Panc1 (cell line): ENCODE measurements at regions not wholly inside any gene's neighbourhood (a gene's known extent, or its start where the extent isn't known, plus 50 kb on each side); places are given as distances from the start of the nearest gene placed in this dataset.

Source experiments
- ATAC-seq: fragments of 200-7000 bp; cut with Tn5 transposase; 2 replicates; pipeline ENCODE4 v1.9.1; 2020; ENCODE audit warnings: mild to moderate bottlenecking, moderate library complexity
- BruUV-seq: library from RNA; stranded (reverse); fragments of 400-500 nt; replicated peaks from 2 replicates; lab custom pipeline; 2021; lab: Mats Ljungman, UMichigan
- CTCF ChIA-PET: fragments of 300-600 bp; sonication (Branson Sonifier 250); formaldehyde crosslinking; loops from one replicate; lab custom pipeline; 2022; ENCODE audit warnings: antibody characterized with exemption; lab: Charles Lee
- POLR2A ChIA-PET: fragments of 300-600 bp; sonication (Branson Sonifier 250); formaldehyde crosslinking; loops from one replicate; lab custom pipeline; 2022; ENCODE audit warnings: antibody characterized with exemption; lab: Charles Lee
- DNase-seq: peaks from one replicate; pipeline ENCODE4 v3.0.0-alpha.2; 2010; ENCODE audit warnings: low read depth, low spot score
- H3K27ac ChIP-seq: 2 replicates; pipeline ENCODE4 v1.5.1; 2011; ENCODE audit warnings: mild to moderate bottlenecking, low read length, inconsistent platforms
- H3K27me3 ChIP-seq: fragments of 200-500 bp; sonication (Bioruptor generic); 2 replicates; pipeline ENCODE4 v1.6.0; 2014; ENCODE audit warnings: low read length, inconsistent platforms; ENCODE audit not compliant: control insufficient read depth, insufficient read depth
- H3K36me3 ChIP-seq: fragments of 200-500 bp; sonication (Bioruptor generic); 2 replicates; pipeline ENCODE4 v1.5.1; 2014; ENCODE audit warnings: inconsistent platforms, mild to moderate bottlenecking, low read length, moderate library complexity; ENCODE audit not compliant: control insufficient read depth, insufficient read depth
- H3K4me1 ChIP-seq: 2 replicates; pipeline ENCODE4 v1.5.1; 2011; ENCODE audit warnings: inconsistent platforms, mild to moderate bottlenecking, low read length, moderate library complexity; ENCODE audit not compliant: control insufficient read depth, insufficient read depth
- H3K4me3 ChIP-seq, 2 experiments: 2 replicates each; pipeline ENCODE4 v1.5.1; 2011 to 2012; ENCODE audit warnings: low read depth in 2 of 2, low read length in 2 of 2, mild to moderate bottlenecking in 2 of 2, inconsistent platforms in 1 of 2, moderate library complexity in 1 of 2
- H3K9me3 ChIP-seq: fragments of 200-500 bp; sonication (Bioruptor generic); 2 replicates; pipeline ENCODE4 v1.5.1; 2014; ENCODE audit warnings: low read depth, mild to moderate bottlenecking, inconsistent platforms, low read length, moderate library complexity; ENCODE audit not compliant: control insufficient read depth, insufficient read depth
- POLR2AphosphoS5 ChIP-seq: IDR thresholded peaks from 2 replicates; pipeline ENCODE4 v1.6.1; 2012; ENCODE audit warnings: mild to moderate bottlenecking, low read depth, low read length, moderate library complexity
- SIN3A ChIP-seq: IDR thresholded peaks from 2 replicates; pipeline ENCODE4 v1.6.1; 2012; ENCODE audit warnings: low read depth, mild to moderate bottlenecking, low read length, moderate library complexity, borderline replicate concordance; ENCODE audit not compliant: insufficient read depth
- TCF7L2 ChIP-seq: IDR thresholded peaks from 2 replicates; pipeline ENCODE4 v1.6.1; 2011; ENCODE audit warnings: mild to moderate bottlenecking, low read depth, low read length, inconsistent platforms
- in situ Hi-C: cut with HindIII; loops from 2 replicates; pipeline ENCODE4 v1.10.0; 2016; ENCODE audit warnings: low sequenced_read_pairs, low pct_unique_long_range_greater_than_20kb
- intact Hi-C: fragments of 100-400 bp; cut with micrococcal nuclease; formaldehyde crosslinking; loops from one replicate; pipeline ENCODE4 v1.10.0; 2022; ENCODE audit not compliant: unreplicated experiment
- TF ChIP-seq, protein P1 (sequence below): fragments of 450-650 bp; IDR thresholded peaks from 2 replicates; pipeline ENCODE4 v1.5.1; 2017; ENCODE audit warnings: mild to moderate bottlenecking
- TF ChIP-seq, protein P2 (sequence below), 2 experiments: IDR thresholded peaks; 2 replicates each; pipeline ENCODE4 v1.6.1; 2011 to 2012; ENCODE audit warnings: low read depth in 2 of 2, control low read depth in 1 of 2, low read length in 1 of 2, mild to moderate bottlenecking in 1 of 2, moderate library complexity in 1 of 2; ENCODE audit not compliant: insufficient read depth in 1 of 2

DNA sequence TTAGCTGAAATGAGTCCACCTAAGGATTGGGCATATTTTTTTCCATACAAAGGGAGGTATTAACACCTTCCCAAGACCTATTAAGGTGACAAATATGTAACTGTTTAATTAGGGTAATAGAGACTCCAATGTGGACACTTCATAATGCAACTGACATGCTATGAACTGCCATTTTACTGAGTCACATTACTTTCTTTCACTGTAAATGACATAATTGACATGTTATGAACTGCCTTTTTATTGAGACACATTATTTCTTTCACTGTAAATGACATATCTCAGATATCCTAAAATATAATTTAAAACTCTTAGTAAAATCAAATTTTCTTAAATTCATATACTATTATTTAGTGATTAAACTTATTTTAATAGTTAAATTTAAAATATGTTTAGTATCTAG is 528.8 kb upstream of the PCDH15 start:
- H3K36me3 ChIP-seq = no peaks in the 10 kb centered on the region
- H3K9me3 ChIP-seq = no peaks in the 10 kb centered on the region
- H3K4me3 ChIP-seq = no peak overlapping the region
- intact Hi-C loops (no loop called here), in situ Hi-C loops (no loop called here)
- TF ChIP-seq TCF7L2 = no peak
- TF ChIP-seq, protein P1, sequence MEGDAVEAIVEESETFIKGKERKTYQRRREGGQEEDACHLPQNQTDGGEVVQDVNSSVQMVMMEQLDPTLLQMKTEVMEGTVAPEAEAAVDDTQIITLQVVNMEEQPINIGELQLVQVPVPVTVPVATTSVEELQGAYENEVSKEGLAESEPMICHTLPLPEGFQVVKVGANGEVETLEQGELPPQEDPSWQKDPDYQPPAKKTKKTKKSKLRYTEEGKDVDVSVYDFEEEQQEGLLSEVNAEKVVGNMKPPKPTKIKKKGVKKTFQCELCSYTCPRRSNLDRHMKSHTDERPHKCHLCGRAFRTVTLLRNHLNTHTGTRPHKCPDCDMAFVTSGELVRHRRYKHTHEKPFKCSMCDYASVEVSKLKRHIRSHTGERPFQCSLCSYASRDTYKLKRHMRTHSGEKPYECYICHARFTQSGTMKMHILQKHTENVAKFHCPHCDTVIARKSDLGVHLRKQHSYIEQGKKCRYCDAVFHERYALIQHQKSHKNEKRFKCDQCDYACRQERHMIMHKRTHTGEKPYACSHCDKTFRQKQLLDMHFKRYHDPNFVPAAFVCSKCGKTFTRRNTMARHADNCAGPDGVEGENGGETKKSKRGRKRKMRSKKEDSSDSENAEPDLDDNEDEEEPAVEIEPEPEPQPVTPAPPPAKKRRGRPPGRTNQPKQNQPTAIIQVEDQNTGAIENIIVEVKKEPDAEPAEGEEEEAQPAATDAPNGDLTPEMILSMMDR = no peak
- TF ChIP-seq, protein P2, sequence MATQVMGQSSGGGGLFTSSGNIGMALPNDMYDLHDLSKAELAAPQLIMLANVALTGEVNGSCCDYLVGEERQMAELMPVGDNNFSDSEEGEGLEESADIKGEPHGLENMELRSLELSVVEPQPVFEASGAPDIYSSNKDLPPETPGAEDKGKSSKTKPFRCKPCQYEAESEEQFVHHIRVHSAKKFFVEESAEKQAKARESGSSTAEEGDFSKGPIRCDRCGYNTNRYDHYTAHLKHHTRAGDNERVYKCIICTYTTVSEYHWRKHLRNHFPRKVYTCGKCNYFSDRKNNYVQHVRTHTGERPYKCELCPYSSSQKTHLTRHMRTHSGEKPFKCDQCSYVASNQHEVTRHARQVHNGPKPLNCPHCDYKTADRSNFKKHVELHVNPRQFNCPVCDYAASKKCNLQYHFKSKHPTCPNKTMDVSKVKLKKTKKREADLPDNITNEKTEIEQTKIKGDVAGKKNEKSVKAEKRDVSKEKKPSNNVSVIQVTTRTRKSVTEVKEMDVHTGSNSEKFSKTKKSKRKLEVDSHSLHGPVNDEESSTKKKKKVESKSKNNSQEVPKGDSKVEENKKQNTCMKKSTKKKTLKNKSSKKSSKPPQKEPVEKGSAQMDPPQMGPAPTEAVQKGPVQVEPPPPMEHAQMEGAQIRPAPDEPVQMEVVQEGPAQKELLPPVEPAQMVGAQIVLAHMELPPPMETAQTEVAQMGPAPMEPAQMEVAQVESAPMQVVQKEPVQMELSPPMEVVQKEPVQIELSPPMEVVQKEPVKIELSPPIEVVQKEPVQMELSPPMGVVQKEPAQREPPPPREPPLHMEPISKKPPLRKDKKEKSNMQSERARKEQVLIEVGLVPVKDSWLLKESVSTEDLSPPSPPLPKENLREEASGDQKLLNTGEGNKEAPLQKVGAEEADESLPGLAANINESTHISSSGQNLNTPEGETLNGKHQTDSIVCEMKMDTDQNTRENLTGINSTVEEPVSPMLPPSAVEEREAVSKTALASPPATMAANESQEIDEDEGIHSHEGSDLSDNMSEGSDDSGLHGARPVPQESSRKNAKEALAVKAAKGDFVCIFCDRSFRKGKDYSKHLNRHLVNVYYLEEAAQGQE (IDR thresholded peaks at IDR 0.05; ENCODE audit: insufficient read depth in 1 of 2, low read depth in 2 of 2, low read length in 1 of 2) = no peak
- TF ChIP-seq POLR2AphosphoS5 = no peak
- no peak for TF ChIP-seq SIN3A
- ChIA-PET CTCF (no interaction called here), POLR2A (no interaction called here)
- ATAC-seq = no peak
- BruUV-seq = no TSS peak
- no peaks in the 10 kb centered on the region for H3K4me1 ChIP-seq
- no peak for DNase-seq
- no peak overlapping the region for H3K27ac ChIP-seq
- no peaks in the 10 kb centered on the region for H3K27me3 ChIP-seq

DNA sequence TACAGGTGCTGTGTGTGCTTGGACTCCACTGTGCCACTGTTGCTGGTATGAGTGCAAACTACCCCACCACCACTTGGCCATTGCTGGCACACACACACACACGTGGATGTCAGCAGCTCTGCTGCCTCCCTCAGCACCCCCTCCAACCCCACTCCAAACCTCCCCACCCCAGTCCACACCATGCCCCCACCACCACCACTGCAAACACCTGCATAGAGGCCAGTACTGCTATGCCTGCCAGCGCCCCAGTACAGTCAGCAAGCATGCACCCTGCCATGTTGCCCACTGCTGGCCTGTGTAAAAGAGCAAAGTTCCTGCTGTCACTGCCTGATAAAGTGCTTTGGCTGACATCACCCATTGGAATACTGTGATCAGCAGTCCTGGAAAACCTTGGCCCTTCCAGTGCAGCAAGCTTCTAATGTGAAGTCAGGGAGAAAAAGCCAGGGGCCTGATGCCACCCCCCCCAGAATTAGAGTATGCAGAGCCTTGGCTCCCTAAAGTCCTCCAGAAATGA is 519.2 kb upstream of the PCDH15 start:
- POLR2A ChIA-PET = no interaction called here
- H3K4me3 ChIP-seq = no peak overlapping the region
- intact Hi-C loops = no loop called here
- no peaks in the 10 kb centered on the region for H3K4me1 ChIP-seq
- no peak overlapping the region for H3K27ac ChIP-seq
- CTCF ChIA-PET = no interaction called here
- no peaks in the 10 kb centered on the region for H3K27me3 ChIP-seq
- H3K36me3 ChIP-seq = no peaks in the 10 kb centered on the region
- TF ChIP-seq POLR2AphosphoS5 = no peak
- no peak for TF ChIP-seq SIN3A
- no peak for TF ChIP-seq TCF7L2
- TF ChIP-seq, protein P2 (IDR thresholded peaks at IDR 0.05; ENCODE audit: insufficient read depth in 1 of 2, low read depth in 2 of 2, low read length in 1 of 2) = no peak
- TF ChIP-seq, protein P1 = no peak
- H3K9me3 ChIP-seq = no peaks in the 10 kb centered on the region
- ATAC-seq (no peak), DNase-seq (no peak)
- in situ Hi-C loops = no loop called here
- no TSS peak for BruUV-seq
